ENCODE measurements at regions not wholly inside any gene's neighbourhood (a gene's known extent, or its start where the extent isn't known, plus 50 kb on each side); places are given as distances from the start of the nearest gene placed in this dataset.

DNA sequence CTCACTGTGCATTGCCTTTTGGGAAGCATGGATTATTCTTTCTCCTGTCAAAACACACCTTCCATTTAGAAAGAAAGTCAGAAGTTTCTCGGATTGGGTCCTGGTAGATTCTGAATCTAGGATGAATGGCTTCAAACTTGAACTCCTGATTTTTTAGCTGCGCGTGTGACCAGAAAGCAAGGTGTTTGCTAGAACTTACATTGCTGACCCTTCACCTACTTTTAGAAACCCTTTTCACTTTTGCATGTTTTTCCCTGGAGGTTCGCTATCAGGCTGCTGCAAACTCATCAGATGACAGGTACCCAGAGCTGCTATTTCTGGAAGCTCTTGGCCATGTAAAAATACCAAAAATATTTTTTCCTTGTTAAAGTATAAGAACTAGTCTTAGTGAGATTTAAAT, 132.0 kb downstream of the QPCT start:
- ChIA-PET POLR2A (no interaction called here), CTCF (no interaction called here)
- Mint-ChIP-seq H3K4me3 (no peak overlapping the region), H3K9me3 (ENCODE audit: insufficient read depth) (peaks cover 4% of the 10 kb centered on the region), H3K36me3 (ENCODE audit: low read depth) (no peaks in the 10 kb centered on the region), H3K4me1 (ENCODE audit: low read depth) (no peaks in the 10 kb centered on the region), H3K27me3 (ENCODE audit: low read depth) (no peaks in the 10 kb centered on the region), H3K27ac (no peak overlapping the region)
- DNase-seq (no peak), ATAC-seq (no peak)

DNA sequence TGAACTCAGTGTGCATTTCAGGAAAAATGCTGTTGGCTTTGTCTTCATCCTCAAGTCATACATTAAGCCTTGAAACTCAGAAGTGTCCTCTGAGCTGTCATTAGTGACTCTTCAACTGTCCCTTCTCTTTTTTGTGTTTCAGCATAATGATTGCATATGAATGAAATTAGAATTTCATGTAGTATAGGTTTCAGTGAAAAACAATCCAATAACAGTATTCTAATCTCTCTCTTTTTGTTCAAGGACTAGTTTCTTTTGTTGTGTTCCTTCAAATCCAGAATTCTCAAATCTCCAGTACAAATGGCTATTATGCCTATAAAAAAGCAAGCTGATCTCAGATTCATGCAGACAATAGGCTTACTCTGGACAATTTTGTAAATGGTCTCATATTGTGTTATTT, 133.5 kb downstream of the QPCT start:
- POLR2A ChIA-PET, result no interaction called here
- ATAC-seq (no peak), DNase-seq (no peak)
- no peaks in the 10 kb centered on the region for H3K27me3 Mint-ChIP-seq (ENCODE audit: low read depth)
- H3K4me3 Mint-ChIP-seq, result no peak overlapping the region
- H3K27ac Mint-ChIP-seq, result no peak overlapping the region
- no peaks in the 10 kb centered on the region for H3K4me1 Mint-ChIP-seq (ENCODE audit: low read depth)
- H3K9me3 Mint-ChIP-seq (ENCODE audit: insufficient read depth), result peaks cover 4% of the 10 kb centered on the region
- no peaks in the 10 kb centered on the region for H3K36me3 Mint-ChIP-seq (ENCODE audit: low read depth)
- CTCF ChIA-PET, result no interaction called here

DNA sequence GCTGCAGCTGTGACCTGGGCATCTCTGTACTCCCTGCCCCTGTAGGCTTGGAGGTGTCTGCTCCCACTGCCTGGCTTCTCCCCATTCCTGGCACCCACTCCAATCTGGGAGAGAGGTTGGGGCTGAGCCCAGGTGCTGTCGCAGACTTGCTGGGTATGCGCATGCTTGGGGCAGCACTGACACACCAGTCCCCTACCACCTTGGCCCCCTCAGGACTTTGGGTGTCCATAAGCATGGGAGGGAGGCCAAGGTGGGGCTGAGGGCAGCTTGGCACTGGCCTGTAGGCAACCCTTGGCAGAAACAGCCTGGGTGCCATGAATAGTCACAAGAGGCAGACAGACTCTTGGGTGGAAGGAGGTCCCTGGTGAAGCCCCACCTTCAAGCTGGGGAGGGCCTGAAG, 136.8 kb downstream of the QPCT start:
- H3K27ac Mint-ChIP-seq, result no peak overlapping the region
- no peaks in the 10 kb centered on the region for H3K36me3 Mint-ChIP-seq (ENCODE audit: low read depth)
- peaks cover 4% of the 10 kb centered on the region for H3K9me3 Mint-ChIP-seq (ENCODE audit: insufficient read depth)
- DNase-seq (no peak), ATAC-seq (no peak)
- no peaks in the 10 kb centered on the region for H3K4me1 Mint-ChIP-seq (ENCODE audit: low read depth)
- CTCF ChIA-PET, result interaction anchor here (1.5 kb wide), 1 partner anchor 25 kb away, joined by 3 read pairs; no protein-coding TSS in a partner anchor
- H3K4me3 Mint-ChIP-seq, result no peak overlapping the region
- POLR2A ChIA-PET, result no interaction called here
- H3K27me3 Mint-ChIP-seq (ENCODE audit: low read depth), result no peaks in the 10 kb centered on the region

DNA sequence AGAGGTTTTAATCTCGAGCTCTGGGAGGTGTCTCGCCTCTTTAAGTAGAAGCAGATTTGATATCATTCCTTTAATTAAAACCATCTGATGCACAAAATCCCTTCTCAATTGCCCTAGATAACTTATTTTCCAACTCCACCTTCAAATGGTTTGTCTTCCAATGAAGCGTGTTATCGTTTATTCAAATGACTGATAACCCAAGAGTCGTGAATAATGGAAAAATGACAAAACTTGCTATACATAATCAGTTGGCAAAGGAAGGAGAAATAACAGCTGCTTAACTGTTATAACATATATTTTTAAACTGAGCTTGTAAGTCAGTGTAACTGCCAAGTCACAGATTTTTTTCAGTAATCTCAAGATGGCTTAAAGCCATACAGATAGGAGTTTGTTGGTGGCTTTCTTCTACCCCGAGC, 144.6 kb downstream of the QPCT start:
- Mint-ChIP-seq H3K27ac (no peak overlapping the region), H3K27me3 (ENCODE audit: low read depth) (peaks cover 9% of the 10 kb centered on the region), H3K36me3 (ENCODE audit: low read depth) (no peaks in the 10 kb centered on the region), H3K4me1 (ENCODE audit: low read depth) (no peaks in the 10 kb centered on the region), H3K9me3 (ENCODE audit: insufficient read depth) (peaks cover 7% of the 10 kb centered on the region), H3K4me3 (no peak overlapping the region)
- no peak for ATAC-seq
- no peak for DNase-seq
- ChIA-PET CTCF (interaction anchor here (1.7 kb wide), 1 partner anchor 388 kb away, joined by 4 read pairs; no protein-coding TSS in a partner anchor), POLR2A (no interaction called here)

DNA sequence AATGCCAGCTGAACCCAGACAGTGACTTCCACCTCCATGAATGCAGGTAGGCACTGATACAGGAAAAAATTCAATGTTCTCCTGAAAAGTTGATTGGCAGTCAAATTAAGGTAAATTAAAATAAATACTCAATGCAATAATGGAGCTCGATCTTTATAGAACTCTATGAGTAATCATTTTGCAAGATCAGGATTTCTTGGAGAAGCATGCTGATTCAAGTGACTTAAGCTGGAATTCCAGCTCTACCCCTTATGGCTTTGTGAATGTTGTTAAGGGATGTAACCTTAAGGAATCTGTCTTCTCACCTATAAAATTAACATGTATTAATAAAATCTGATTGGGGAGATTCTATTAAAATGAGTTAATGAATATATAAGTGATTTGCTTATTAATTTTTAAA, 145.1 kb downstream of the QPCT start:
- peaks cover 9% of the 10 kb centered on the region for H3K27me3 Mint-ChIP-seq (ENCODE audit: low read depth)
- POLR2A ChIA-PET, result no interaction called here
- CTCF ChIA-PET, result interaction anchor here (1.7 kb wide), 1 partner anchor 387 kb away, joined by 4 read pairs; no protein-coding TSS in a partner anchor
- ATAC-seq, result no peak
- peaks cover 7% of the 10 kb centered on the region for H3K9me3 Mint-ChIP-seq (ENCODE audit: insufficient read depth)
- no peak overlapping the region for H3K27ac Mint-ChIP-seq
- no peaks in the 10 kb centered on the region for H3K4me1 Mint-ChIP-seq (ENCODE audit: low read depth)
- H3K4me3 Mint-ChIP-seq, result no peak overlapping the region
- H3K36me3 Mint-ChIP-seq (ENCODE audit: low read depth), result no peaks in the 10 kb centered on the region
- no peak for DNase-seq

DNA sequence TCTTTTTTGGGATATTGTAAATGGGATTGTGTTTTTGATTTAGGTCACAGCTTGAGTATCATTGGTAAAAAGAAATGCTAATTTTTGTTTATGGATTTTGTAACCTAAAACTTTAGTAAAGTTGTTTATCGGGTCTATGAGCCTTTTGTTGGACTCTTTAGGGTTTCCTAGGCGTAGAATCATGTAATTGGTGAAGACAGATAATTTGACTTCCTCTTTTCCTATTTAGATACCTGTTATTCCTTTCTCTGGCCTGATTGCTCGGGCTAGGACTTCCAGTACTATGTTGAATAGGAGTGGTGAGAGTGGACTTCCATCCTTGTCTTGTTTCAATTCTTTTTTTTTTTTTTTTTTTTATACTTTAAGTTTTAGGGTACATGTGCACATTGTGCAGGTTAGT, 149.0 kb downstream of the QPCT start:
- Mint-ChIP-seq H3K36me3 (ENCODE audit: low read depth) (no peaks in the 10 kb centered on the region), H3K9me3 (ENCODE audit: insufficient read depth) (peaks cover 7% of the 10 kb centered on the region), H3K27ac (no peak overlapping the region), H3K27me3 (ENCODE audit: low read depth) (peaks cover 13% of the 10 kb centered on the region), H3K4me1 (ENCODE audit: low read depth) (no peaks in the 10 kb centered on the region), H3K4me3 (no peak overlapping the region)
- ATAC-seq (no peak), DNase-seq (no peak)
- ChIA-PET POLR2A (no interaction called here), CTCF (no interaction called here)

DNA sequence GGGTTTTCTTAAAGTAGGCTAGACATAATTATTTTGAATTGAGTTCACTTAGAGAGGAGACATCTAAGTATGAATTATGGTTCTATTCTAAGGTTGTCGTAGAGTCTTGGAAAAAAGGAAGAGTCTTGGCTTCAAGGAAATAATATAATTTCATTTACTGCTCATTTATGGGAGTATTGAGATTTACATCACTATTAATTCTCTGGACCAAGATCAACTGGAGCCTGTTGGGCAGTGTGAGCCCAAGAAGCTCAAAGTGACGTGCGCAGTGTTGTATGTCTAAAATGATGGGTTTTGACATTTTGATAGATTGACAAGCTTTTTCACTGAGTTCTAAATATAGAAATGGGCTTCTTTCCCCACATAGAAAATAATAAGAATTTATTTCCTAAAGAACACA, 154.7 kb downstream of the QPCT start:
- DNase-seq, result no peak
- H3K4me3 Mint-ChIP-seq, result no peak overlapping the region
- peaks cover 20% of the 10 kb centered on the region for H3K27me3 Mint-ChIP-seq (ENCODE audit: low read depth)
- ChIA-PET POLR2A (no interaction called here), CTCF (interaction anchor here (1.1 kb wide), 1 partner anchor 84 kb away, joined by 4 read pairs; no protein-coding TSS in a partner anchor)
- no peaks in the 10 kb centered on the region for H3K36me3 Mint-ChIP-seq (ENCODE audit: low read depth)
- ATAC-seq, result no peak
- no peaks in the 10 kb centered on the region for H3K9me3 Mint-ChIP-seq (ENCODE audit: insufficient read depth)
- H3K27ac Mint-ChIP-seq, result no peak overlapping the region
- no peaks in the 10 kb centered on the region for H3K4me1 Mint-ChIP-seq (ENCODE audit: low read depth)

DNA sequence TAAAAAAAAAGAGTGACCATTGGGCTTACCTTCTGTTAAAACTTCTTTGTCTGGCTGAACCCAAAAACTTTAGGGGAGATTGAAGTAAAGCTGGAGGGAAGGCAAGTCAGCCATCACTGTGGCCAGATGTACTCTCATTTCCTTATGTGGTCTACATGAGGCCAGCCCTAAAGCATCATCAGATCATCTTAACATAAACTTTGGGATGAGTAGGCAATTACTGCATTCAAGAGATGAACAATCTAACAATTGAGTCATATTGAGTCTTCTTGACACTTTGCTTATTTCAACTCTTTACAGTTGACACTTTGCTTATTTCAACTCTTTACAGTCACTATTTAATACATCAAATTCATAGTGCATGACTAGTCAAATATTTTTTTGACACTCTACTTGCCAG, 155.6 kb downstream of the QPCT start:
- no peaks in the 10 kb centered on the region for H3K4me1 Mint-ChIP-seq (ENCODE audit: low read depth)
- POLR2A ChIA-PET, result no interaction called here
- DNase-seq (no peak), ATAC-seq (no peak)
- CTCF ChIA-PET, result interaction anchor here (1.0 kb wide), 1 partner anchor 23 kb away, joined by 3 read pairs; no protein-coding TSS in a partner anchor
- no peak overlapping the region for H3K4me3 Mint-ChIP-seq
- H3K36me3 Mint-ChIP-seq (ENCODE audit: low read depth), result no peaks in the 10 kb centered on the region
- no peaks in the 10 kb centered on the region for H3K9me3 Mint-ChIP-seq (ENCODE audit: insufficient read depth)
- no peak overlapping the region for H3K27ac Mint-ChIP-seq
- peaks cover 20% of the 10 kb centered on the region for H3K27me3 Mint-ChIP-seq (ENCODE audit: low read depth)

DNA sequence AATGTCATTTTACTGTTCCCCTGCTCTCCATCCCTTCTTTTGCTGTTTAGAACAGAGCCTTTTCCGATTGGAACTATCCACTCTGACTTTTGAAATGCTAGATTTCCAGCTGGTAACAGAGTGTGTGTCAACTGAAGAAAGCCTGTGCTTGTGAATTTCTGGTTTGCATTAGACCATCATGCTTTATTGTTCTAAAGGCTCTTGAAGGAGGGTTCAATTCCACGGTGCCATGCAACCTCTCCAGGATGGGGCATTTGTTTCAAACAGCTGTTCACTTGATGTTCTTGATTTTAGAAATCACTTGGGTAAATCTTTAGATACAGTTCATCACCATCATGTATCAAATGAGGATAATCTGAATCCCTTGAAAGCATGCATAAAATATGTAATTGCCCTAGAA, 156.7 kb downstream of the QPCT start:
- no peak for ATAC-seq
- CTCF ChIA-PET, result no interaction called here
- no peak overlapping the region for H3K27ac Mint-ChIP-seq
- no peaks in the 10 kb centered on the region for H3K9me3 Mint-ChIP-seq (ENCODE audit: insufficient read depth)
- no peak for DNase-seq
- H3K36me3 Mint-ChIP-seq (ENCODE audit: low read depth), result no peaks in the 10 kb centered on the region
- peaks cover 15% of the 10 kb centered on the region for H3K27me3 Mint-ChIP-seq (ENCODE audit: low read depth)
- H3K4me3 Mint-ChIP-seq, result no peak overlapping the region
- POLR2A ChIA-PET, result no interaction called here
- no peaks in the 10 kb centered on the region for H3K4me1 Mint-ChIP-seq (ENCODE audit: low read depth)

DNA sequence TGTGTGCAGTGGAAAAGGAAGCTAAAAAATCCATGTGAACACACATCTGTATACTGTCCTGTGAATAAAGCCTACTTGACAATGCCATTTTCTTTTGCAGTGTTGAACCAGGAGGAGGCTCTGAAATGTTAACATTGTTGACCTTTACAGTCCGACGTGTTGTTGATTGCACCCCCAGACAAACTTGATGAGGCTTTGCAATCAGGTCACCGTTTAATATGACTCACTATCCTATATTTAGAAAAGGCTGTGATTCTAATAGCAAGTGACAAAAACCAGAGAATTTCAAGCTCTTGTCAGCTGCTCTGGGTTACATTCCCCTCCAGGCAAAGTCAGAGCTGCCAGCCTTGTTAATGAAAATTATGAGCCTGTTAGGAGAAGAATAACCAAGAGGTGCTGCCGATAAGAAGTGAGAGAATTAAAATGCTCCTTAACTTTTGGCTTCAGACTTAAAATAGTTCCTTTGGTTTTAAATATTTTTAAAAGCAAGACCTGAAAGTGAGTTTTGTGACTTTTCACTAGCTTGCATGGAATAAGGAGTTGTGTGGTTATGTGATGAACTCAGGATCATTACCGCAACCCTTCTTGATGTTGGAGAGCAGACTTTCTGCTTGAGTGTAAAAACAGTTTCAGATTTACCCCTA, 162.1 kb downstream of the QPCT start:
- ATAC-seq, result no peak
- Mint-ChIP-seq H3K4me1 (ENCODE audit: low read depth) (no peaks in the 10 kb centered on the region), H3K9me3 (ENCODE audit: insufficient read depth) (no peaks in the 10 kb centered on the region), H3K27me3 (ENCODE audit: low read depth) (peaks cover 12% of the 10 kb centered on the region), H3K27ac (no peak overlapping the region), H3K36me3 (ENCODE audit: low read depth) (no peaks in the 10 kb centered on the region), H3K4me3 (no peak overlapping the region)
- ChIA-PET CTCF (interaction anchor here (1.3 kb wide), 1 partner anchor 92 kb away, joined by 5 read pairs; no protein-coding TSS in a partner anchor), POLR2A (no interaction called here)
- DNase-seq, result no peak

DNA sequence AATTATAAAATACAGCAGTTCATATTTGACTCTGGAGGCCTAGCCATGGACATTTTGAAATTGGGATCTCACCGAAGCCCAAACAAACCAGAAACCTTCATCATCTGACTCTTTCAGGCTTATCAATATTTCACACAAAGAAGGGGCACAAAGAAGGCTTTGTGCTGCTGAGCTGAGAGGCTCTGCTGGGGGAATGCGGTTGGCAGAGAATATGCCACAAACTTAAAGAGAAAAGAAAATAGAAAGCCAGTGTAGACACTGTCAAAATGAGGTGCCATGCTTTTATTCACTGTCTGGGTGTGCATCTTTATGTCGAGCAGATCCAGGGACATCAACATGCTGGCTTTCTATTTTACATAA, 162.6 kb downstream of the QPCT start:
- peaks cover 9% of the 10 kb centered on the region for H3K27me3 Mint-ChIP-seq (ENCODE audit: low read depth)
- DNase-seq (no peak), ATAC-seq (no peak)
- H3K4me3 Mint-ChIP-seq, result no peak overlapping the region
- CTCF ChIA-PET, result interaction anchor here (1.3 kb wide), 1 partner anchor 92 kb away, joined by 5 read pairs; no protein-coding TSS in a partner anchor
- POLR2A ChIA-PET, result no interaction called here
- H3K27ac Mint-ChIP-seq, result no peak overlapping the region
- H3K9me3 Mint-ChIP-seq (ENCODE audit: insufficient read depth), result no peaks in the 10 kb centered on the region
- H3K36me3 Mint-ChIP-seq (ENCODE audit: low read depth), result no peaks in the 10 kb centered on the region
- no peaks in the 10 kb centered on the region for H3K4me1 Mint-ChIP-seq (ENCODE audit: low read depth)

DNA sequence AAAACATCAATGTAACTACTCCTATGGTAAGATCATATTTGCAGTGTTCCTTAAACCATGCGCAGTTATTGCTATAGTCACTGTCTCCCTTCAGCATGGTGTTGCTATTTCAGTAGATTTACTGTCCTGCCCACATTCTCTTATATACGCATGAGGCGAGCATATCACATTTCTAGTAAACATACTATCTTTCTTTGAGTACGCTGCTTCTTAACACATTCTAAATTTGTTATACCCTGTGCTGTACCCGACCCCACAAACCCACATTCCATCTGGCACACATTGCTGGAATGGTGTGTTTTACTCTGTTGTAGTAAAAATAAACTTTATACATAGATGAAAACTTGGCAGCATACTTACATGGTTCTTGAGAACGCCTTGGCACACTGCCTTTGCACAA, 163.3 kb downstream of the QPCT start:
- Mint-ChIP-seq H3K4me3 (no peak overlapping the region), H3K27ac (no peak overlapping the region), H3K36me3 (ENCODE audit: low read depth) (no peaks in the 10 kb centered on the region), H3K4me1 (ENCODE audit: low read depth) (no peaks in the 10 kb centered on the region), H3K9me3 (ENCODE audit: insufficient read depth) (no peaks in the 10 kb centered on the region), H3K27me3 (ENCODE audit: low read depth) (peaks cover 7% of the 10 kb centered on the region)
- CTCF ChIA-PET, result interaction anchor here (1.3 kb wide), 1 partner anchor 93 kb away, joined by 5 read pairs; no protein-coding TSS in a partner anchor
- no peak for DNase-seq
- no peak for ATAC-seq
- POLR2A ChIA-PET, result no interaction called here

DNA sequence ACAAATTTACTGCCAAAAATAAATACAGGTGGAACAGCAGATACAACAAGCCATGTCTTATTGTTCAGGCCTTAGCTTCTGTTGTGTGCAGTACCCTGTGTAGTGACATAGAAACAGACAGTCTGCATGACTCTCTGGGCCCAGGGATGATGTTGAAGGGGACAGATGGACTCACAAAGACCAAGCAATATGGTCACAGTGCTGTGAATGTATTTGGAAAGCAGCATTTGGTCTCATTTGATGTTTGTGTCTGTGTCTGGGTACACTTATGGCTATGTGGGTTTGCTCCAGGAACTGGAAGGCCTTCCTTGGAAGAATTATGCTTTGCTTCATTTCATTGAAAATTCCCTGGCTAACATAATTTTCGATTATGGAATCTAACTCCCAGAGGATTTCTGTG, 158.5 kb downstream of the CDC42EP3 start:
- Mint-ChIP-seq H3K4me1 (ENCODE audit: low read depth) (no peaks in the 10 kb centered on the region), H3K27ac (no peak overlapping the region), H3K9me3 (ENCODE audit: insufficient read depth) (no peaks in the 10 kb centered on the region), H3K4me3 (no peak overlapping the region), H3K27me3 (ENCODE audit: low read depth) (peaks cover 2% of the 10 kb centered on the region), H3K36me3 (ENCODE audit: low read depth) (no peaks in the 10 kb centered on the region)
- POLR2A ChIA-PET, result no interaction called here
- CTCF ChIA-PET, result no interaction called here
- no peak for ATAC-seq
- no peak for DNase-seq

Data from activated CD8-positive, alpha-beta T cell treated with anti-CD3 and anti-CD28 coated beads, Interleukin-2, amount 10 ng/mL, durations not matched to agents 7 days and 5 days (primary cell).